ENCODE measurements at regions not wholly inside any gene's neighbourhood (a gene's known extent, or its start where the extent isn't known, plus 50 kb on each side); places are given as distances from the start of the nearest gene placed in this dataset.

- no peak overlapping the region for H4K8ac ChIP-seq (ENCODE audit: extremely low read depth, insufficient read depth, low read length)
- no peak overlapping the region for H2BK5ac ChIP-seq (ENCODE audit: low read depth, low read length)
- H4K20me1 ChIP-seq (replicated peaks in 1 of 2; ENCODE audit: control insufficient read depth in 1 of 2, insufficient read depth in 2 of 2, low read length in 2 of 2), result no peaks in the 10 kb centered on the region
- FAIRE-seq, result no peak
- H3K9me3 ChIP-seq (ENCODE audit: insufficient read depth in 2 of 2, low read depth in 1 of 2, low read length in 1 of 2), result peaks cover 0 to 6% of the 10 kb centered on the region in 2 experiments; a peak in 1 of 4 replicates
- H2BK15ac ChIP-seq (ENCODE audit: low read length), result no peak overlapping the region
- no peak overlapping the region for H4K91ac ChIP-seq (replicated peaks; ENCODE audit: insufficient read length, low read length)
- H2BK20ac ChIP-seq (ENCODE audit: low read length), result no peak overlapping the region
- H3K4me3 ChIP-seq (ENCODE audit: extremely low read depth in 1 of 4, insufficient read depth in 2 of 4, low read depth in 3 of 4, low read length in 4 of 4), result no peak overlapping the region
- no peak overlapping the region for H3K27ac ChIP-seq (ENCODE audit: low read depth, low read length)
- H2AFZ ChIP-seq (ENCODE audit: low read length), result no peak overlapping the region
- H3K18ac ChIP-seq (ENCODE audit: extremely low read depth, low read length), result no peak overlapping the region
- peaks cover 0 to 5% (median 1%) of the 10 kb centered on the region in 4 experiments; a peak in 2 of 8 replicates for H3K36me3 ChIP-seq (ENCODE audit: control insufficient read depth in 2 of 4, insufficient read depth in 4 of 4, low read length in 3 of 4)
- WGBS, 2 experiments (ENCODE audit: extremely low coverage in 1 of 2, insufficient coverage in 1 of 2, insufficient read length in 1 of 2, insufficient replicate concordance in 2 of 2, low coverage in 1 of 2, low lambda C conversion rate in 2 of 2, missing lambda C conversion rate in 1 of 2), result 88% methylated on average over 2 of the region's 2 CpGs; no CpG with 5 or more reads in 1 of the 2 experiments
- no peak overlapping the region for H2BK120ac ChIP-seq (replicated peaks; ENCODE audit: low read depth, low read length)
- no peaks in the 10 kb centered on the region; a peak in 1 of 7 replicates for H3K4me1 ChIP-seq (replicated peaks in 1 of 4; ENCODE audit: control insufficient read depth in 3 of 4, insufficient read depth in 4 of 4, low read length in 3 of 4)
- ChIA-PET POLR2A (ENCODE audit: partially characterized antibody) (no interaction called here), CTCF (ENCODE audit: partially characterized antibody) (interaction anchor here (1.6 kb wide), 1 partner anchor 420 kb away, joined by 4 read pairs; no protein-coding TSS in a partner anchor)
- no peak overlapping the region for H3K56ac ChIP-seq (replicated peaks; ENCODE audit: insufficient read length, low read depth, low read length)
- H3K4ac ChIP-seq (replicated peaks; ENCODE audit: insufficient read length, low read depth, low read length), result no peak overlapping the region
- H2AK5ac ChIP-seq (ENCODE audit: low read depth, low read length), result no peak overlapping the region
- H2BK12ac ChIP-seq (ENCODE audit: low read depth, low read length), result no peak overlapping the region
- no peak overlapping the region for H3K4me2 ChIP-seq (ENCODE audit: insufficient read depth in 1 of 2, low read depth in 2 of 2, low read length in 2 of 2)
- H3K23ac ChIP-seq (ENCODE audit: insufficient read length), result no peak overlapping the region
- no peak overlapping the region for H3K9ac ChIP-seq (replicated peaks in 1 of 4; ENCODE audit: extremely low read depth in 1 of 4, low read depth in 3 of 4, low read length in 3 of 4)
- no peak for TF ChIP-seq TBP (IDR thresholded peaks at IDR 0.05; ENCODE audit: low read depth, low read length)
- H3K14ac ChIP-seq (ENCODE audit: insufficient read length), result no peak overlapping the region
- H3K79me1 ChIP-seq (ENCODE audit: low read depth, low read length), result no peaks in the 10 kb centered on the region
- H3K79me2 ChIP-seq (ENCODE audit: control insufficient read depth in 1 of 2, insufficient read depth in 2 of 2, low read length in 2 of 2), result no peaks in the 10 kb centered on the region
- no peaks in the 10 kb centered on the region for H3K23me2 ChIP-seq (ENCODE audit: low read depth, low read length)
- H4K5ac ChIP-seq (ENCODE audit: insufficient read length, low read depth, low read length), result no peak overlapping the region
- DNase-seq (ENCODE audit: low read depth in 1 of 2, low spot score in 2 of 2), result no peak
- no peaks in the 10 kb centered on the region for H3K27me3 ChIP-seq (replicated peaks in 1 of 4; ENCODE audit: control insufficient read depth in 3 of 4, extremely low read depth in 1 of 4, insufficient read depth in 3 of 4, low read length in 3 of 4)
Measured at GRCh38 chr11:95571718-95572260, 217.8 kb downstream of the FAM76B start.
